Fibroblast of lung (primary cell): ENCODE measurements at regions not wholly inside any gene's neighbourhood (a gene's known extent, or its start where the extent isn't known, plus 50 kb on each side); places are given as distances from the start of the nearest gene placed in this dataset.
"Not testable (repeated sequence)": the region's sequence is repeated elsewhere in the genome, so short reads cannot be mapped to it uniquely, and the experiment has no call there.

Experiments
- DNase-seq, 2 donors: peaks; one replicate each; pipeline versions ENCODE4 v3.0.0 to v3.0.0-alpha.2; 2010; ENCODE audit warnings: low read depth in 2 of 2
- H2AFZ ChIP-seq: 2 replicates; pipeline ENCODE4 v1.5.1; 2012; ENCODE audit warnings: low read length, control low read depth, inconsistent platforms
- H3K27ac ChIP-seq: 2 replicates; pipeline ENCODE4 v1.5.1; 2011; ENCODE audit warnings: low read length, control low read depth; ENCODE audit not compliant: insufficient read depth
- H3K27me3 ChIP-seq: 2 replicates; pipeline ENCODE4 v1.5.1; 2011; ENCODE audit warnings: mild to moderate bottlenecking, low read length; ENCODE audit not compliant: control insufficient read depth, insufficient read depth
- H3K36me3 ChIP-seq: 2 replicates; pipeline ENCODE4 v1.5.1; 2011; ENCODE audit warnings: low read length; ENCODE audit not compliant: control insufficient read depth, insufficient read depth
- H3K4me1 ChIP-seq: 2 replicates; pipeline ENCODE4 v1.5.1; 2011; ENCODE audit warnings: low read length; ENCODE audit not compliant: control insufficient read depth, insufficient read depth; ENCODE audit errors: extremely low read depth
- H3K4me2 ChIP-seq: 2 replicates; pipeline ENCODE4 v1.5.1; 2011; ENCODE audit warnings: low read length, control low read depth; ENCODE audit not compliant: insufficient read depth; ENCODE audit errors: extremely low read depth
- H3K4me3 ChIP-seq, 4 experiments: fragments of 200-600 bp in 1 of 4; sonication (generic) in 1 of 4; replicated peaks in 1 of 4; 2 replicates each; pipeline ENCODE4 v1.5.1; 2011 to 2016; ENCODE audit warnings: low read length in 4 of 4, low read depth in 3 of 4, mild to moderate bottlenecking in 3 of 4, control low read depth in 2 of 4, inconsistent platforms in 1 of 4, mixed read lengths in 1 of 4; ENCODE audit not compliant: insufficient read depth in 1 of 4; ENCODE audit errors: control extremely low read depth in 1 of 4
- H3K79me2 ChIP-seq: 2 replicates; pipeline ENCODE4 v1.5.1; 2012; ENCODE audit warnings: mild to moderate bottlenecking, low read length, inconsistent platforms; ENCODE audit not compliant: control insufficient read depth, insufficient read depth
- H3K9ac ChIP-seq: 2 replicates; pipeline ENCODE4 v1.5.1; 2011; ENCODE audit warnings: mild to moderate bottlenecking, low read length, control low read depth; ENCODE audit not compliant: insufficient read depth
- H3K9me3 ChIP-seq: 2 replicates; pipeline ENCODE4 v1.5.1; 2012; ENCODE audit warnings: low read depth, low read length; ENCODE audit not compliant: control insufficient read depth, insufficient read depth
- H4K20me1 ChIP-seq: 2 replicates; pipeline ENCODE4 v1.5.1; 2011; ENCODE audit warnings: low read length; ENCODE audit not compliant: control insufficient read depth, insufficient read depth; ENCODE audit errors: extremely low read depth
- CTCF ChIP-seq, 2 donors: IDR thresholded peaks in 1 of 2; conservative IDR thresholded peaks in 1 of 2; 1 replicate in 1 of 2; 2 replicates in 1 of 2; pipeline ENCODE4 v1.5.1; 2011 to 2012; ENCODE audit warnings: low read length in 2 of 2, control low read depth in 1 of 2, inconsistent platforms in 1 of 2, low read depth in 1 of 2, mild to moderate bottlenecking in 1 of 2
- EZH2 ChIP-seq: IDR thresholded peaks from 2 replicates; pipeline ENCODE4 v1.5.1; 2012; ENCODE audit warnings: low read length, control low read depth, mild to moderate bottlenecking; ENCODE audit errors: missing control alignments

DNA sequence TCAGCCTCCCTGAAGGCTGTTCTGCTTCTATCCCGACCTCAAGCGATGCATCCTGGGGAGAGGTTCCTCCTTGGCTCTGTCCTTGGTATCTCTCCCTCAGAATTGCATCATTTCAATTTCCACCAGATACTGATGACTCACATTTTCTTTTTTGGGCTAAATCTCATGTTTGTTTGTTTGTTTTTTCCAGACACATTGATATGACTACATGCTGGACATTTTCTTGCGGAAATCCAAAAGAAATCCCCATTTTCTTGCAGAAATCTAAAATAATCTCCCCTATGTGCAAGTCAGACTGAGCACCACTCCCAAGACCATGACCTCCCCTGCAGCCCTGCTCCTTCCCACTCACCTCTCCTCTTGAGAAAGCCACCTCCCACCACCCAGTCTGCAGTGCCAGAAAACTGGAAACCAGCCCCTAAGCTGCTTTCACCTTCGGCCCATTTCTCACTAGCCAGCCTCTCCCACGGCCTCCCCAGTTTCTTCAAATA, 260.2 kb upstream of the PRKCQ start:
- Histone ChIP-seq H4K20me1 (no peaks in the 10 kb centered on the region), H3K4me2 (no peak overlapping the region), H3K4me1 (no peaks in the 10 kb centered on the region), H2AFZ (no peak overlapping the region), H3K79me2 (no peaks in the 10 kb centered on the region), H3K4me3 (no peak overlapping the region), H3K9me3 (no peaks in the 10 kb centered on the region), H3K9ac (no peak overlapping the region), H3K36me3 (no peaks in the 10 kb centered on the region), H3K27me3 (no peaks in the 10 kb centered on the region), H3K27ac (no peak overlapping the region)
- DNase-seq, result peak; percentile 3 to 54
- TF ChIP-seq EZH2 (no peak), CTCF (conservative IDR thresholded peaks at IDR 0.05 in 1 of 2, IDR thresholded peaks at IDR 0.05 in 1 of 2; ENCODE audit: low read depth in 1 of 2, low read length in 2 of 2) (no peak)

- TF ChIP-seq EZH2 (no peak), CTCF (conservative IDR thresholded peaks at IDR 0.05 in 1 of 2, IDR thresholded peaks at IDR 0.05 in 1 of 2; ENCODE audit: low read depth in 1 of 2, low read length in 2 of 2) (peak in 1 of 2 donors; percentile 22)
- no peak overlapping the region for H3K4me2 ChIP-seq
- H3K4me1 ChIP-seq, result no peaks in the 10 kb centered on the region
- no peaks in the 10 kb centered on the region for H3K79me2 ChIP-seq
- no peaks in the 10 kb centered on the region for H3K36me3 ChIP-seq
- no peak overlapping the region for H3K4me3 ChIP-seq
- no peak overlapping the region for H3K9ac ChIP-seq
- no peaks in the 10 kb centered on the region for H3K27me3 ChIP-seq
- H4K20me1 ChIP-seq, result no peaks in the 10 kb centered on the region
- no peak for DNase-seq
- no peak overlapping the region for H2AFZ ChIP-seq
- H3K9me3 ChIP-seq, result no peaks in the 10 kb centered on the region
- H3K27ac ChIP-seq, result no peak overlapping the region
These were observed 258.0 kb upstream of the PRKCQ start for GRCh38 chr10:6838118-6838517.

- Histone ChIP-seq H2AFZ (no peak overlapping the region), H3K36me3 (no peaks in the 10 kb centered on the region), H3K4me2 (no peak overlapping the region), H3K79me2 (no peaks in the 10 kb centered on the region), H3K4me1 (no peaks in the 10 kb centered on the region), H4K20me1 (no peaks in the 10 kb centered on the region), H3K27ac (no peak overlapping the region), H3K4me3 (no peak overlapping the region), H3K27me3 (no peaks in the 10 kb centered on the region), H3K9me3 (no peaks in the 10 kb centered on the region), H3K9ac (no peak overlapping the region)
- DNase-seq, result no peak
- no peak for TF ChIP-seq CTCF (conservative IDR thresholded peaks at IDR 0.05 in 1 of 2, IDR thresholded peaks at IDR 0.05 in 1 of 2; ENCODE audit: low read depth in 1 of 2, low read length in 2 of 2)
- no peak for TF ChIP-seq EZH2
These were observed 253.5 kb upstream of the PRKCQ start for GRCh38 chr10:6833458-6834011.

DNA sequence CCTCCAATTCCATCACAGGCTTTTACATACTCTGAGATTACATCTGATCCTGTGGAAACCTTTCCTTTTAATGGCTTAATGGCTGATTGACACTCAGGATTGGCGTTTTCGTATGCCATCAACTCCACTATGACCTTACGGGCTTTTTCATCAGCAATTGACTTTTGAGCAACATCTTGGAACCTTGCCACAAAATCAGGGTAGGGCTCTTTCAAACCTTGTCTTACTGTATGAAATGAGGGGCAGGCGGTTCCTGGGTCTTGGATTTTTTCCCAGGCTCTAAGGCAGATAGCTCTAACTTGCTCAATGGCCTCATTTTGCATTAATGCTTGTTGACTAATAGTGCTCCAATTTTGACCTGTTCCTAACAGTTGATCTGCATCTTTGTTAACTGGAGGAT, 250.9 kb upstream of the PRKCQ start:
- DNase-seq, result peak in 1 of 2 donors; percentile 31
- H2AFZ ChIP-seq, H3K4me1 ChIP-seq, H3K36me3 ChIP-seq, H3K9me3 ChIP-seq, H3K79me2 ChIP-seq, H3K27ac ChIP-seq, H3K4me3 ChIP-seq, H3K9ac ChIP-seq, H3K27me3 ChIP-seq, H4K20me1 ChIP-seq, H3K4me2 ChIP-seq: not testable (repeated sequence)

DNA sequence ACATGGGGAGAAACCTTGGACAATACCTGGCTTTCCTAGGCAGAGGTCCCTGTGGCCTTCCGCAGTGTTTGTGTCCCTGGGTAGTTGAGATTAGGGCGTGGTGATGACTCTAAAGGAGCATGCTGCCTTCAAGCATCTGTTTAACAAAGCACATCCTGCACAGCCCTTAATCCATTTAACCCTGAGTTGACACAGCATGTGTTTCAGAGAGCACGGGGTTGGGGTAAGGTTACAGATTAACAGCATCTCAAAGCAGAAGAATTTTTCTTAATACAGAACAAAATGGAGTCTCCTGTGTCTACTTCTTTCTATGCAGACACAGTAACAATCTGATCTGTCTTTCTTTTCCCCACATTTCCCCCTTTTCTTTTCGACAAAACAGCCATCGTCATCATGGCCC, 244.7 kb upstream of the PRKCQ start:
- H2AFZ ChIP-seq, H3K27ac ChIP-seq, H3K4me3 ChIP-seq, H3K36me3 ChIP-seq, H3K9ac ChIP-seq, DNase-seq, H3K27me3 ChIP-seq, H3K79me2 ChIP-seq, H3K9me3 ChIP-seq, H3K4me2 ChIP-seq, H4K20me1 ChIP-seq, H3K4me1 ChIP-seq: not testable (repeated sequence)
